Ovary (tissue), 3 donors: ENCODE measurements at regions not wholly inside any gene's neighbourhood (a gene's known extent, or its start where the extent isn't known, plus 50 kb on each side); places are given as distances from the start of the nearest gene placed in this dataset.

Experiments used
- CTCF ChIP-seq, 3 donors: fragments of 450-650 bp in 2 of 3; fragments of 200-600 bp in 1 of 3; IDR thresholded peaks; one replicate each; pipeline versions ENCODE4 v1.5.1 to v1.8.0; 2016 to 2022; ENCODE audit warnings: antibody characterized with exemption in 3 of 3, mild to moderate bottlenecking in 1 of 3
- POLR2A ChIP-seq: fragments of 450-650 bp; IDR thresholded peaks from one replicate; pipeline ENCODE4 v1.6.1; 2017; ENCODE audit warnings: antibody characterized with exemption, mild to moderate bottlenecking, moderate library complexity
- donor health status: DM: no; HTN: no; CAD: no.

GRCh38 chr1:19015476-19015875, 59.0 kb upstream of the IFFO2 start:
- TF ChIP-seq CTCF (IDR thresholded peaks at IDR 0.05) = no peak
- TF ChIP-seq POLR2A = no peak
